NOMO-1 treated with dmso at 0.1 percent for 144 hours (cell line): ENCODE measurements at regions not wholly inside any gene's neighbourhood (a gene's known extent, or its start where the extent isn't known, plus 50 kb on each side); places are given as distances from the start of the nearest gene placed in this dataset.
"Not testable (repeated sequence)": the region's sequence is repeated elsewhere in the genome, so short reads cannot be mapped to it uniquely, and the experiment has no call there.

ENCODE experiments used
- DNase-seq: peaks from one replicate; lab custom pipeline; 2025; ENCODE audit not compliant: unreplicated experiment; lab: John Stamatoyannopoulos, UW

DNA sequence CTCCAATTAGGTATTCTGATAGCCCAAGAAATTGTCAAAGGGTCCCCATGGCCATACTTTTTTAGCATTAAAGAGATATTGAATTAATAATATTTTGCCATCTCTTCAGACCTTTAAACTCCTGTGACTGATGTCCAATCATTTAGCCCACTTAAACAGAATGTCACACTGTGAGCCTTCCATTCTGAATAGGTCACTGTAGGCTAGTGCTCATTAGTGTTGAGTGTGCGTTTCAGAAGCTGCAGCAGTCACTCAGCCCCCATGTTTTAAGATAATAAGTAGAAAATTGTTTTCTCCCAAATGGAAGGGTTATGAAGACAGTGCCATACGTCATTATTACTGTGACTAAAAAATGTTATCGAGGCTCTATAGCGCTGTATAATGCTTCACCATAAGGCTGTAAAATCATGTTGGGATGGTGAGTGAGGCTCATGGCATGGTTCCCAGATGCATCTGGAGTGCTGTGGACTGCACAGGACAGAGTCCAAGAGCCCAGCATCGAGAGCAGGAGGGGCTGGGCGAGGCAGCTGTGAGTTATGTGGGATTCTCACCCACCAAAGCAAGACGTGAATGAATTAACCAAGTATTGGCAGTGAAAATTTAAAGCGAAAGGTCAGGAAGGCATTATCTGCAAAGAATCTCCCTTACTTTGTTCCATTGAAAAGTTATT, 2112.9 kb upstream of the WWC1 start:
- DNase-seq = no peak

DNA sequence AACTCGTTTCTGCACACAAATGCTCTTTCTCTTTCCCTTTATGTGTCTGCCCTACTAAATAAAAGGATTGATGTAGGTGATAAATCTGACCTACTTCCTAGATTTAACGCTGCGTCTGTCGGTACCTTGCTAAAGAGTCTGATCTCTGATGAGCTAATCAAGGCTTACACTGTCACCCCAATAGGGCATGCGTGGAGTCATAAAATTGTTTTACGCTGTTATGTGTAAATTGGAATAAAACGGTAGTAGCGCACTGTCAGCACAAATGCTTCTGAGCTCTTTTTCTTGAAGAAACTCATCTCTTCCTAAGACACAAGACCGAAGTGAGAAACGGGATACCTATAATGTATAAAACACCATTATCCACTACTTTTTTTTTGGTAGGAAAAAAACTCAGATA, 2106.3 kb upstream of the WWC1 start:
- DNase-seq = no peak

- no peak for DNase-seq
Measured at GRCh38 chr5:166188501-166189325, 2102.7 kb upstream of the WWC1 start.

DNA sequence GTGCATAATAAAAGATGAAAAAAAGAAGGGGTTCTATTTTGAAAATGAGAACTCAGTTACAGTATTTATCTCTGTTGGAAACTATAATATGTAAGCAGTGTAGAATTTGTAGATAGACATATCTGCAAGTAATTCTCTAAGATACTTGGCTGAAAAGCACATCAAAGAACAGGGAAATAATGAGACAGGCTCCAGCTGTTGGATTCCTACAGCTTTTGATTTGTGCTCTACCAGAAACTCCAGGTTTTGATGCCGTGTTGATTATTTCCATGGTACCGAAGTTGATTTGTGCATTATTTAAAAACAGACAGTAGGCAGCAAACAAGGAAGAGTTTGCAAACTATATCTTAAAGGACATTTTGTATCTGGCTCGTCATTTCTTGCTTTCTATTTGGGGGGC, 2098.7 kb upstream of the WWC1 start:
- DNase-seq = no peak

GRCh38 chr5:166195981-166196380, 2095.5 kb upstream of the WWC1 start:
- no peak for DNase-seq

GRCh38 chr5:166200532-166200931, 2090.9 kb upstream of the WWC1 start:
- no peak for DNase-seq

DNA sequence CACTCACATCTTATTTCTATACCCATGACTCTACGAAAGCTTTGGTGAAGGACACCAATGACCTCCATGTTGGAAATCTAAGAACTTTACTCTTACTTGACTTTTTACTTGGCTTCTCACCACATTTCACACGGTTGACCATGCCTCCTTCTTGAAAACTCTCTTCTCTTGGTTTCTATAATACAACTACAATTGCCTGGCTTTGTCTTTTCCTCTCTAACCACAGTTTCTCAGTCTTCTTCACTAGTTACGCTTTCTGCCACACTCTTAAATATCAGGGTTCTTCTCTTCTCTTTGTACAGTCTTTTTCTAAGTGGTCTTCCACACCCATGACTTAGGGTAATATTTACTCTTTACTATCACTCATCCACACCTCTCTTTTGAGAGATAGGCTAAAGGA, 2079.8 kb upstream of the WWC1 start:
- DNase-seq = no peak

- DNase-seq = no peak
Measured at GRCh38 chr5:166236327-166236726, 2055.1 kb upstream of the WWC1 start.

- DNase-seq = no peak
Measured at GRCh38 chr5:166240705-166241104, 2050.7 kb upstream of the WWC1 start.

GRCh38 chr5:166245556-166245955, 2045.9 kb upstream of the WWC1 start:
- DNase-seq = no peak

GRCh38 chr5:166251786-166252185, 2039.7 kb upstream of the WWC1 start:
- DNase-seq = no peak

- DNase-seq = no peak
Measured at GRCh38 chr5:166257661-166258060, 2033.8 kb upstream of the WWC1 start.

DNA sequence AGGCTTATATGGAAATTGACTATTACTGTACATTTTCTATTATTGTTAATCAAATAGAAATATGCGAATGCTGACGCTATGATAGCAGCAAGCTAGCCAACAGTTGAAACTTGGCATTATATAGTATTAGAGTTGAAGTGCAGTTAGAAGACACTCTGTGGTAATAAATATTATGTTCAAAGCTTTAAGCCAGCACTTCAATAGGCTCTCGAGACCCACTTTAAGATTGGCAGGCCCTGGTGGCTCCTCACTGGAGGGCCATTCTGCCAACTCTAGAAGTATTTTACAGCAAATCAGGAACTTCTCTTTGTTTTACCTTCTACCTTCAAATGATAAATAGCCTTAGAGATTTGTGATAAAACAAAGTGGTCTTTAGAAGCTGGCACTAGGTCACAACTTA, 2029.0 kb upstream of the WWC1 start:
- DNase-seq = no peak

GRCh38 chr5:166267907-166268306, 2023.5 kb upstream of the WWC1 start:
- DNase-seq = no peak

- DNase-seq = no peak
Measured at GRCh38 chr5:166270712-166271111, 2020.7 kb upstream of the WWC1 start.

DNA sequence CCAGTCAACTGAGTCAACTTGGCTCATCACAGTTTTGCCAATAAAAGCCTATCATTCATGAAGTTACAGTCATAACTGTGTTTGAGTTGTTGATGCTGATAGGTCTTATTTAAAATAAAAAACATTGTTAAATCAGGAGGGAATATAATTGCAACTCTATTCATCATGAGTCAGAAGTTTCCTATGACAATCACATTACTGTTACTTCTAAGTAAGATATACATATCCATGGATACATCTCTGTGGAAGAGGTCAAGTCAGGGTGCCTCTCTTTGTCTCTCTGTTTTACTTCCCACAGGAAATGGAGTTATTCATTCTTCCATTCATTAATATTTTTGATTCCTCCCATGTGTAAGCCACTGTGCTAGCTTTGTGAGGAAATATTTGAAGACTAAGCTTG, 2015.4 kb upstream of the WWC1 start:
- no peak for DNase-seq

GRCh38 chr5:166279828-166280227, 2011.6 kb upstream of the WWC1 start:
- no peak for DNase-seq

- no peak for DNase-seq
Measured at GRCh38 chr5:166281433-166281832, 2010.0 kb upstream of the WWC1 start.

GRCh38 chr5:166282939-166283338, 2008.5 kb upstream of the WWC1 start:
- no peak for DNase-seq

GRCh38 chr5:166285361-166285760, 2006.1 kb upstream of the WWC1 start:
- DNase-seq = no peak

GRCh38 chr5:166286832-166287231, 2004.6 kb upstream of the WWC1 start:
- DNase-seq = no peak

DNA sequence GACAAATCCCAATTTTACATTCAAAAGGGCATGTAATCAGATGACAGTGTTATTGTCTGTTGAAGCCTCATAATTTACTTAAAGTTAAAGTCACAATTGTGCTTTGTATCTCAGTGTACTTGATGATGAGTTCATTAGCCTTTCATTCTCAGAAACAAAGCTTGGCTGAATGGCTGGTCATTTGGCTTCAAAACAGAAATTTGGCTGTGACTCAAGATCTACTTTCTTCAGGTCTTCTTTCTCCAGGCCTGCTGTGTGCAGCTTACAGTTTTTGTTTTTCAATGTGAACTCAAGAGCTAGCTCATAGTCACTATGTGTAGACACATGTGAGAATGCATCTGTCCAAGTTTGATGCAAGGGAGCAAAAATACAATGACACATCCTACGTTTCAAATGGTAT, 2003.6 kb upstream of the WWC1 start:
- no peak for DNase-seq

DNA sequence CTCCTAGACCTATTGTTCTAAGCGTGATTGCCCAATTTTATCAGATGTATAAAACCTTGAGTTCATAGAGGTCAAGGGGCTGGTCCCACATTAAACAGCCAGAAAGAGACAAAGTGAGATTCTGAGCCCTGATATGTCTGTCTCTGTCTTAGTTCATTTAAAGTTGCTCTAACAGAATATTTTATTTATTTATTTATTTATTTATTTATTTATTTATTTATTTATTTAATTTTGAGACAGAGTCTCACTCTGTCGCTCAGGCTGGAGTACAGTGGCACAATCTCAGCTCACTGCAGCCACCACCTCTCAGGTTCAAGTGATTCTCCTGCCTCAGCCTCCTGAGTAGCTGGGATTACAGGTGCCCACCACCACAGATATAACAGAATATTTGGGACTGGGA, 1999.6 kb upstream of the WWC1 start:
- DNase-seq = not testable (repeated sequence)
